ENCODE measurements at regions not wholly inside any gene's neighbourhood (a gene's known extent, or its start where the extent isn't known, plus 50 kb on each side); places are given as distances from the start of the nearest gene placed in this dataset.

DNA sequence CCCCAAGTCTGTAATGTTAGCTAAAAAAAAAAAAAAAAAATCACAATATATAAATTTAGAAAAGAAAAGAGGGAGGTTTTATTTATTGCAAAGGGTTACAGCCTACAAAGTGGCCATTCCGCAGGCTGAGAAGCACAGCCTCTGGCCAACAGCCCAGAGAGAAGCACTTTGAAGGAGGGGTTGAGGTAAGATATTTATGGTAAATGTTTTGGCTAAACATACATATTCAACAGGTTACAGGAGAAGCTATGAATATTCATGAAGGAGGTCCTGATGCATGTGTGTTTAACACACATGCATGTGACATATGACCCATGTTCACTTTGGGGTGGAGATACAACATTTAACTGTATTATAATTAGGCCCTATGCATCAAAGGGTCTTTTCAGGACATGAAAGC lies 158.5 kb downstream of the TMEM114 start:
- H3K36me3 ChIP-seq: no peaks in the 10 kb centered on the region
- H3K27me3 ChIP-seq: no peaks in the 10 kb centered on the region
- no peaks in the 10 kb centered on the region for H3K4me1 ChIP-seq (ENCODE audit: insufficient read depth)
- 8 to 34% (median 11%) methylated on average over 1 of the region's 1 CpG for whole genome bisulfite sequencing, 3 donors
- intact Hi-C loops (cut with DNase I): no loop called here
- TF ChIP-seq CTCF (IDR thresholded peaks at IDR 0.05): no peak
- no peak for TF ChIP-seq EP300 (IDR thresholded peaks at IDR 0.05)
- TF ChIP-seq POLR2A (IDR thresholded peaks at IDR 0.05): no peak
- H3K27ac ChIP-seq: no peak overlapping the region
- no peak for DNase-seq
- no peaks in the 10 kb centered on the region for H3K9me3 ChIP-seq
- H3K4me3 ChIP-seq: no peak overlapping the region

- WGBS, 3 donors: 65 to 68% (median 65%) methylated on average over 3 of the region's 3 CpGs
- Histone ChIP-seq H3K27ac (no peak overlapping the region), H3K36me3 (no peaks in the 10 kb centered on the region), H3K9me3 (no peaks in the 10 kb centered on the region), H3K27me3 (no peaks in the 10 kb centered on the region), H3K4me3 (no peak overlapping the region), H3K4me1 (ENCODE audit: insufficient read depth) (no peaks in the 10 kb centered on the region)
- TF ChIP-seq EP300 (IDR thresholded peaks at IDR 0.05): no peak
- intact Hi-C loops (cut with DNase I): no loop called here
- no peak for DNase-seq
These were observed 159.9 kb downstream of the TMEM114 start for GRCh38 chr16:8430401-8430800.

DNA sequence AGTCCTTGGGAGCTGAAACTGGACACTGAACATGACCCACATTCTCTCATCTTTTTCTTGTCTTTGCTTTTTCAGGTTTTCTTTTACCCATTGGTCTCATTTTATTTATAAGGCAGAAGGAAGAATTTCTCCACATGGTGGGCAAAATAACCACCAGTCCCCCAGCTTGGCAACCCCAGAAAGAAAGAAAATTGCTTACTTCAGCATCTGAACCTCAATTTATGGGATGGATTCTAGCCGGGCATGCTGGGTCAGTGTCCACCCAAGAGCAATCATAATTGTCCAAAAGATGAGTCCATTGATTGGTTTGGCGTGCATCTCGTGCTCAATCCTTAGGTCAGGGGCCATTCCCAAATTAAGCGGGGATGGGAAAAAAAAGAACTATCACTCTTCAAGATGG lies 163.7 kb downstream of the TMEM114 start:
- intact Hi-C loops (cut with DNase I): no loop called here
- TF ChIP-seq POLR2A (IDR thresholded peaks at IDR 0.05): no peak
- no peak for TF ChIP-seq EP300 (IDR thresholded peaks at IDR 0.05)
- no peak for TF ChIP-seq CTCF (IDR thresholded peaks at IDR 0.05)
- 81 to 96% (median 87%) methylated on average over 4 of the region's 4 CpGs for WGBS, 3 donors
- H3K27ac ChIP-seq: no peak overlapping the region
- H3K9me3 ChIP-seq: no peaks in the 10 kb centered on the region
- no peaks in the 10 kb centered on the region for H3K36me3 ChIP-seq
- no peaks in the 10 kb centered on the region for H3K27me3 ChIP-seq
- no peak for DNase-seq
- no peak overlapping the region for H3K4me3 ChIP-seq
- H3K4me1 ChIP-seq (ENCODE audit: insufficient read depth): no peaks in the 10 kb centered on the region

- H3K27ac ChIP-seq: no peak overlapping the region
- H3K9me3 ChIP-seq: no peaks in the 10 kb centered on the region
- no peaks in the 10 kb centered on the region for H3K36me3 ChIP-seq
- DNase-seq: no peak
- TF ChIP-seq POLR2A (IDR thresholded peaks at IDR 0.05) (no peak), CTCF (IDR thresholded peaks at IDR 0.05) (no peak), EP300 (IDR thresholded peaks at IDR 0.05) (no peak)
- WGBS, 3 donors: 75 to 92% (median 76%) methylated on average over 4 of the region's 4 CpGs
- H3K4me1 ChIP-seq (ENCODE audit: insufficient read depth): no peaks in the 10 kb centered on the region
- H3K27me3 ChIP-seq: no peaks in the 10 kb centered on the region
- intact Hi-C loops (cut with DNase I): no loop called here
- no peak overlapping the region for H3K4me3 ChIP-seq
These were observed 173.2 kb downstream of the TMEM114 start for GRCh38 chr16:8417145-8417544.

GRCh38 chr16:8408855-8409567 lies 181.3 kb downstream of the TMEM114 start:
- TF ChIP-seq EP300 (IDR thresholded peaks at IDR 0.05) (no peak), CTCF (IDR thresholded peaks at IDR 0.05) (no peak), POLR2A (IDR thresholded peaks at IDR 0.05) (no peak)
- 40 to 50% (median 42%) methylated on average over 9 of the region's 9 CpGs for WGBS, 3 donors
- Histone ChIP-seq H3K27me3 (no peaks in the 10 kb centered on the region), H3K36me3 (no peaks in the 10 kb centered on the region), H3K9me3 (no peaks in the 10 kb centered on the region), H3K27ac (no peak overlapping the region), H3K4me1 (ENCODE audit: insufficient read depth) (no peaks in the 10 kb centered on the region), H3K4me3 (no peak overlapping the region)
- no peak for DNase-seq
- intact Hi-C loops (cut with DNase I): no loop called here

Data from ovary (tissue), 7 donors.